ENCODE measurements at regions not wholly inside any gene's neighbourhood (a gene's known extent, or its start where the extent isn't known, plus 50 kb on each side); places are given as distances from the start of the nearest gene placed in this dataset.

DNA sequence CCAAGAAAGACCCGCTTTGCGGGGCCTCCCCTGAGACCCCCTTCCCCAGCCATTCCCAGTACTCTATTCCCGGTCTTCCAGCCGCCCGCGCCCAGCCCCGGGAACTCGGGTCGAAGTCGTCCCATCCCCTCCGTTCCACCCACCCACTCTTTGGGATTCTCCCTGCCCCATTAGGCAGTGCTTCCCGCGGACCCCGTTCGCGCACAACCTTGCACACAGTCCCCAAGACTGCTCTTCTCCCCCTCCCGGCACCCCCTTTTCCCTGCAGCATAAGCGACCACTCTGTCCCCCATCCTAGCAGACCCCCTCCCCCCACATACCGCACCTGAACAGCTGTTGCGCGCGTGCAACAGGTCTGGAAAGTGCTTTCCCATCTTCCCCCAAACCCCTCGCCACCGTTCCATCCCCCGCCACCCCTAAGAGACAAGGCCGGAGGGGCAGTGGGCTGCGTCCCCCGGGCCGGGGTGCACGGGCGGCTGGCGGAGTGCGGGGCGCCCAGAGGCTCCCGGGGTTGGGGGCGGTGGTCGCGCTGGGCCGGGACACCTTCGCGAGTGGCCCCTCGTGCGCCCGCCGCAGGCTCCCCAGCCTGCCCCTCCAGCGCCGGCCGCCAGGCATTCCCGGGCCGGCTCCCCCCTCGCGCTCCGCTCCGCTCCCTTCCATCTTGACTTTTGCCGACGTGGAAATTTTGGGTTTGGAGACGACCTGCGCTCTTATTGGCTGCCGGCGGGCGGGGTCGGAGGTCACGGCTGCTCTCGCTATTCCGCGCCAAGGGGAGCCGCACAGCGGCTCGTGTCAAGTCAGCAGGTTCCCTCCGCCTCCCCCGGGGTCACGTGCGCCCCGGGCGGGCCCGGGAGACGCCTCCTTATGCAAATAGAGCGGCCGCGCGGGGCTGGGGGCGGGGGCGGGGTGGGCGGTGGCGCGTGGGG lies 201.2 kb upstream of the NFE2L3 start:
- Histone ChIP-seq H3K9me3 (ENCODE audit: control insufficient read depth, low read length) (no peaks in the 10 kb centered on the region), H3K27ac (ENCODE audit: low read length) (no peak overlapping the region), H3K4me1 (ENCODE audit: control insufficient read depth, insufficient read depth, low read length) (no peaks in the 10 kb centered on the region), H3K27me3 (ENCODE audit: control insufficient read depth, insufficient read depth) (no peaks in the 10 kb centered on the region), H3K4me3 (ENCODE audit: low read length) (peak overlapping the region; percentile 68)
- intact Hi-C loops (cut with DNase I), result no loop called here
- WGBS, result under 1% methylated on average over 86 of the region's 86 CpGs
- ATAC-seq (peak; percentile 96 to 97), DNase-seq (peak; percentile 93 to 96 (median 96))

DNA sequence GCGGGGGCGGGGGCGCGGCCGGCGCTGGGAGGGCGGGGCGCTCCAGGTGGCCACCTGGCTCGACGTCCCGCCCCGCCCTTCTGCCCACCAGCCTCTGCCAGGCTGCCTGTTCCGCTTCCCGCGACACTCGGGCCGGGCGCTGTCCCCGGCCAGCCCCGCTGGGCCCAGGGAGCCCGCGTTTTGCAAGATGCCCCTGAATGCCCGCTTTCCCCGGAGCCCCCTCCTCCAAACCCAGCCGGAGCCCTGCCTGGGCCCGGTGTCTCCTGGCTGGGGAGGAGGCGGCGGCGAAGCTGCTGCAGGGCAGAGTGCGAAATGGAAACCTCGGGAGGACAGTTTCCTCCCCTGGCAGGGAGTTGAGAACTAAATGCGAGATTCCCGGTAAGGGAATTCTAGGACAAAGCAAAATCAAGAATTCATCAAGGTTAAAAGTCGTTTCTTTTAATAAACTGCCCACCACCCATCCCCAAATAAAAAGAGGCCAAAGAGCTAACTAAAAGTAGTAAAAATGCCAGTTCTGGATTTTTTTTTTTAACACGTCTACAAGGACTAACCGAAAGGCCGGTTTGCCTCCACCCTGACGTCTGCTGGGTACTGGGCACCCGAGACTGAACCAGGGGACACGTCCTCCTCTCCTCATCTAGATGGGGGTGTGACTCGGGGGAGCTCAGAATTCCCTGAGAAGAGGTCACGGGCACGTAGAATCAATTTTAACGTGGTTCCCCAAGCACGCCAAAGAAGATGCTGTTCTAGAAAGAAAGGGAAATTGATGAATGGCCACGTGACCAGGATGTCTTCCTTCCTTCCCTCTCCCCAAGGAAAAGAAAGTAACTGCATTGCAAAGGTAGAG lies 200.4 kb upstream of the NFE2L3 start:
- DNase-seq, result peak in 2 of 3 donors; percentile 16 to 43
- intact Hi-C loops (cut with DNase I), result no loop called here
- Histone ChIP-seq H3K9me3 (ENCODE audit: control insufficient read depth, low read length) (no peaks in the 10 kb centered on the region), H3K27ac (ENCODE audit: low read length) (no peak overlapping the region), H3K27me3 (ENCODE audit: control insufficient read depth, insufficient read depth) (no peaks in the 10 kb centered on the region), H3K4me1 (ENCODE audit: control insufficient read depth, insufficient read depth, low read length) (no peaks in the 10 kb centered on the region), H3K4me3 (ENCODE audit: low read length) (peak overlapping the region; percentile 68)
- peak; percentile 16 to 36 for ATAC-seq
- WGBS, result 9% methylated on average over 46 of the region's 46 CpGs

DNA sequence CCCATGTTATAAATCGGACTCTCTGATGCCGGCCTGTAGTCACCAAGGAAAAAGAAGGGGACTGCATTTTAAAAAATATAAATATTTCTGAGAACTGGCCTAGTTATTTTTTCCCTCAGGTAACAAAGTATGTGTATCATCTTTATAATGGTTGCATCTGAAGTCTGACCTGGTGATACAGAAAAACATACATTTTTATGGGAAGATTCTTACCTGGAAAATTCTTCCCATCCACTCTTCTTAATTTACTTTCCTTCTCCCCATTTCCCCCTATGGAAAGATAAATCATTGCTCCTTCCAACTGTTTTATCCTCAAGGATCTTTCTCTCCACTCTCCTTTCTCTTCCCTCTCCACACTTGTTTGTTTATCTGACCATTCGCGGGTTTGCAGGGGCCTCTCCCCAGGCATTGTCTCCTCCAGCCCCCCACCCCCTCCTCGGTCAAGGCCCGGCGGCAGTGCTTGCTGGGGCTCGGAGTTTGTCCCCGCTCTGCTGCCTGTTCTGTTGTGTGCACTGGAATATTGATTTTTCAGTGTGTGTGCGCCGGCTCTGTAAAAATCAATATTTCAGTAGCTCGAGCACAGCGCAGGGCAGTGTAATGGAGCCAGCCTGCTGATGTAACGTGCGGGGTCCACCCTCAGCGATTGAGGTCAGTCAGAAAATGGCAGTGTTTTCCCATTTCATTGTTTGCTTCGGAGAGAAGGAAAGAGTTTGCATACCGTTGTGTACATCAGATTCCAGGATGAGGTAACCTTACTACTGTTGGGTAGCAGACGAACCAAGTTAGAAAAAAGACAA lies 199.5 kb upstream of the NFE2L3 start:
- Histone ChIP-seq H3K27ac (ENCODE audit: low read length) (no peak overlapping the region), H3K27me3 (ENCODE audit: control insufficient read depth, insufficient read depth) (no peaks in the 10 kb centered on the region), H3K9me3 (ENCODE audit: control insufficient read depth, low read length) (no peaks in the 10 kb centered on the region), H3K4me3 (ENCODE audit: low read length) (no peak overlapping the region), H3K4me1 (ENCODE audit: control insufficient read depth, insufficient read depth, low read length) (no peaks in the 10 kb centered on the region)
- DNase-seq, result no peak
- no peak for ATAC-seq
- intact Hi-C loops (cut with DNase I), result no loop called here
- WGBS, result 60% methylated on average over 19 of the region's 19 CpGs

DNA sequence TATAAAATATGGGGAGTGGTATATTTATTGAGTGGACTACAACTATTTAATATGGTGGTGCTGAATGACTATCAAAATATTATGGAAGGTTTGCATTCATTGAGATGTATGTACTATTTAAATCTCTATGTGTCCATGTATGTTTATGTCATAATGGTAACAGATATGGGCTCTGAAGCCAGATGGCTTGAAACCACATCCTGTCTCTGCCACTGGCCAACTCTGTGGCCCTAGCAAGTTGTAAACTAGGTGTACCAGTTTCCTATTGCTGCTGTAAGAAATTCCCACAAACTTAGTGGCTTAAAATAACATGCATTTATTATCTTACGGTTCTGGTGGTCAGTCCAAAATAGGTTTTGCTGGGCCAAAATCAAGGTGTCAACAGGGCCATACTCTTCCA lies 198.1 kb upstream of the NFE2L3 start:
- intact Hi-C loops (cut with DNase I), result no loop called here
- Histone ChIP-seq H3K4me3 (ENCODE audit: low read length) (no peak overlapping the region), H3K9me3 (ENCODE audit: control insufficient read depth, low read length) (no peaks in the 10 kb centered on the region), H3K4me1 (ENCODE audit: control insufficient read depth, insufficient read depth, low read length) (no peaks in the 10 kb centered on the region), H3K27ac (ENCODE audit: low read length) (no peak overlapping the region), H3K27me3 (ENCODE audit: control insufficient read depth, insufficient read depth) (peaks cover 2% of the 10 kb centered on the region)
- 89% methylated on average over 1 of the region's 1 CpG for WGBS
- DNase-seq (no peak), ATAC-seq (no peak)

DNA sequence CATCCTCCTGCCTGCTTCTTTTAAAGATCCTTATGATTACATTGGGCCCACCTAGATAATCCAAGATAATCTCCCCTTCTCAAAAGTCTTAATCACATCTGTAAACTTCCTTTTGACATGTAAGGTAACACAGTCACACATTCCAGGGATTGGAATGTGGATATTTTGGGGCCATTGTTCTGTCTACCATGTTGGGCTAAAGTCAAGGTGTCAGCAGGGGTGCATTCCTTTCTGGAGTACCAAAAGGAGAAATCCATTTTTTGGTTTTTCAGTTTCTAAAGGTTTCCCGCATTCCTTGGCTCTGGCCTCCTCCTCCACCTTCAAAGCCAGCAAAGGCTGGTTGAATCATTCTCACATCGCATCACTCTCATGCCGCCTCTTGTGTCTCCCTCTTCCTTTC lies 197.6 kb upstream of the NFE2L3 start:
- ATAC-seq (no peak), DNase-seq (no peak)
- intact Hi-C loops (cut with DNase I), result no loop called here
- no peak overlapping the region for H3K4me3 ChIP-seq (ENCODE audit: low read length)
- no peaks in the 10 kb centered on the region for H3K9me3 ChIP-seq (ENCODE audit: control insufficient read depth, low read length)
- 97% methylated on average over 3 of the region's 3 CpGs for WGBS
- H3K27me3 ChIP-seq (ENCODE audit: control insufficient read depth, insufficient read depth), result peaks cover 2% of the 10 kb centered on the region
- H3K27ac ChIP-seq (ENCODE audit: low read length), result no peak overlapping the region
- no peaks in the 10 kb centered on the region for H3K4me1 ChIP-seq (ENCODE audit: control insufficient read depth, insufficient read depth, low read length)

DNA sequence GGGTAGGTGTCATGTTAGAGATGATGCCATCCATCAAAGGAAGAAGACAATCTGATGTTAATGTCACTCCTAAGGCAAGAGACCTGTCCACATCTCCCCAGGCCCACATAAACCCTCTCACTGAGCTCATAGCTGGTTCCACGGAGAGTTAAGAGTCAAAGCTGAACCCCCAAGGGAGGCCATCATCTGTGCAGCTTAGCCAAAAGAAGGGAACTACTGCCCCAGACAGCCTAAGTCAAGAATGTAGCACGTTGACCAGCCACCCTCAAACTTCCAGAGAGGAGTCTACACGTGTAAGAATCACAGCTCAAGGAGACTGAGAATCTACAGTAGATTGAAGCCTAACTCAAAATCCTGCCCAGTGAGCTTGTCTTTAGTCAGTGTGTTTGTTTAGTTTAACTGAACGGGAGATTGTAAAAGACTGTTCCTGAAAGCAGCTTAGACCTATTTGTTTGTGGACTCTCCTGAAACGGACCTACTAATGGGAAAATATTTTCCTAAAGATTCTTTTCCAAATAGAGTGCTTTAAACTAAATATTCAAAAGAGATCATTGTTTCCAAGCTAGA lies 192.7 kb upstream of the NFE2L3 start:
- ATAC-seq (no peak), DNase-seq (no peak)
- no peaks in the 10 kb centered on the region for H3K9me3 ChIP-seq (ENCODE audit: control insufficient read depth, low read length)
- H3K4me3 ChIP-seq (ENCODE audit: low read length), result no peak overlapping the region
- 36% methylated on average over 5 of the region's 5 CpGs for WGBS
- intact Hi-C loops (cut with DNase I), result no loop called here
- no peak overlapping the region for H3K27ac ChIP-seq (ENCODE audit: low read length)
- H3K27me3 ChIP-seq (ENCODE audit: control insufficient read depth, insufficient read depth), result peaks cover 2% of the 10 kb centered on the region
- H3K4me1 ChIP-seq (ENCODE audit: control insufficient read depth, insufficient read depth, low read length), result no peaks in the 10 kb centered on the region

DNA sequence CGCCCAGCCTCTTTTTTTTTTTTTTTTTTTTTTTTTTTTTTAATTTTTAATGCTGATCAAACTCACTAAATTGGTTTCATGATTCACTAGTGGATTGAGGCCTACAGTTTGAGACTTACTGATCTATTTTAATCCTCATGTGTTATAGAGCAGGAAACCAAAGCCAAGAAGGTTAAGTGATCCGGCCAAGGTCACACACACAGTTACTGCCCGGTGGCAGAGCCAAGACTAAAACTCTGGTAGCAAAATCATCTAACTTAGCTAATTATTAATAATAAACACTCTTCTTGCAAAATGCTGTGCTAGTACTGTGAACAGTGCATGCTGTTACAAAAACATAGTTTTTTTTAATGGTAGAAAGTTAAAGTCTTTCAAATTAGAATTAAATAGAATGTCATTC lies 188.3 kb upstream of the NFE2L3 start:
- no peak overlapping the region for H3K27ac ChIP-seq (ENCODE audit: low read length)
- no peaks in the 10 kb centered on the region for H3K9me3 ChIP-seq (ENCODE audit: control insufficient read depth, low read length)
- DNase-seq (no peak), ATAC-seq (peak in 1 of 2 donors; percentile 35)
- 65% methylated on average over 3 of the region's 3 CpGs for WGBS
- H3K27me3 ChIP-seq (ENCODE audit: control insufficient read depth, insufficient read depth), result no peaks in the 10 kb centered on the region
- intact Hi-C loops (cut with DNase I), result no loop called here
- H3K4me1 ChIP-seq (ENCODE audit: control insufficient read depth, insufficient read depth, low read length), result no peaks in the 10 kb centered on the region
- H3K4me3 ChIP-seq (ENCODE audit: low read length), result no peak overlapping the region

DNA sequence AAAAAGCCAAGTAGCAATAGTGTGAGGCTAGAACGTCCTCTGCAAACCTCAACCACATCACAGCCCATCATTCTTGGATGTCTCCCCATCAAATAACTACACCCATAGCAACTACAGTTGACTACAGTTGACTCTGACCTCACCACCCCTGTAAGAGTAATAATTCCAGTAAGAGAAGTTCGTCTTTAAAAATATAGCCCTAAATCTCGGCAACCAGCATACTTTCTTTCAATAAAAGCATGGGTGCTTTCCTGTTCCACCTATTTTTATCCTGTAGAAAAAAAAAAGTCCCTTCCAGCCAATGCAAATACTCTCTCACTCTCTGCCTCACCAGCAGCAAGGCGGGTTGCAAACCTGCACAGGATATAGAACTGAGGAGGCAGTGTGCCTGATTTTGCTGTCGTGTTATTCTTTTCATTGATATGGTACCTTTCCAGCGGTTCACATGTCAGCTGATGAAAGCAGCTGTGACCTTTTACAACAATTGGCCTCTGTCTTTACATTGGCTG lies 187.5 kb upstream of the NFE2L3 start:
- peak in 1 of 2 donors; percentile 19 for ATAC-seq
- no peak overlapping the region for H3K27ac ChIP-seq (ENCODE audit: low read length)
- WGBS, result 46% methylated on average over 6 of the region's 6 CpGs

DNA sequence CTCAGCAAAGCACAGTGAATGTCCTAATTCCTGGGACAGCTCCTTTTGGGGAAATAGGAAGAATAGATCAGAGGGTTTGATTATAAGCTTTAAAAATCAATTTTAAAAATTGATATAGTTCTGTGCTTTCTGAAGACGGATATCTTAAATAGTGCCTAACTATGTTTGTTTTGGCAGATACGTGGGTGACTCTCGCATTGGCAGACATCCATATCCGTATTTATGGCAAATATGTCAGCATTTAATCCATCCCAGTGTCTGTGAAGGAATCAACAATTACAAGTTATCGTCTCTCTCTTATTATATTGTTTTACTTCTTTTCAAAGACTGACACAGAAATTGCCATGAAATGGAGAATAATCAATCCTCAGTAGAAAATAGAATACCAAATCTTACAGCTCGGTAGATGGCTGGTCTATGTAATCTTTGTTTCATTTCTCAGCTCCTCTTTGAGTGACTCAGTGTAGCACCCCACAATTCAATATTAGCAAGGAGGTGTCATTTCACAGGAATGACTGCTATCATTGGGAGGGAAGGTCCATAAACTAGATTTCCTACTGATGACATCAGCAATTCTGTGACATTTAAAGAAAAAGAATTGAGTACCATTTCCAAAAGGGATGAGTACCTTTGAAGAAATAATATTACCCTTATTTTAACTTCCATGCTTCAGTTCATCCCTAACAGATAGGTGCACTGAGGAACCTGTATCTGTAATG lies 186.4 kb upstream of the NFE2L3 start:
- no peaks in the 10 kb centered on the region for H3K27me3 ChIP-seq (ENCODE audit: control insufficient read depth, insufficient read depth)
- ATAC-seq, result no peak

More for the DNA sequence above, 187.5 kb upstream of the NFE2L3 start:
- no peaks in the 10 kb centered on the region for H3K4me1 ChIP-seq (ENCODE audit: control insufficient read depth, insufficient read depth, low read length)
- no peaks in the 10 kb centered on the region for H3K27me3 ChIP-seq (ENCODE audit: control insufficient read depth, insufficient read depth)
- intact Hi-C loops (cut with DNase I), result no loop called here
- H3K9me3 ChIP-seq (ENCODE audit: control insufficient read depth, low read length), result no peaks in the 10 kb centered on the region
- H3K4me3 ChIP-seq (ENCODE audit: low read length), result no peak overlapping the region
- no peak for DNase-seq

DNA sequence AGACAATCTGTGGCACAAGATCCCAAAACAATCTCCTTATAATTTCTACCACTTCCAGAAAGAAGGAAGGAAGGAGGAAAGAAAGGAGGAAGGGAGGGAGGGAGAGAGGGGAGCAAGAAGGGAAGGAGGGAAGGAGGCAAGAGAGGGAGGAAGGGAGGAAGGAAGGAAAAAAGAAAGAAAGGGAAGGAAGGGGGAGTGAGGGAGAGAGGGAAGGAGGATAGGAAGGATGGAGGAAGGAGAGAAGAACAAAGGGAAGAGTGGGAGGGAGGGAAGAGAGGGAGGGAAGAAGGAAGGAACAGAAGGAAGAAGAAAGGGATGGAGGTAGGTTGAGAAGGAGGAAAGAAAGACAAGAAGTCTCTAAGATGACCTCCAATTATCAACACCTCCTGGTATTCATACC lies 185.5 kb upstream of the NFE2L3 start:
- H3K4me3 ChIP-seq (ENCODE audit: low read length), result no peak overlapping the region
- H3K9me3 ChIP-seq (ENCODE audit: control insufficient read depth, low read length), result no peaks in the 10 kb centered on the region
- no peaks in the 10 kb centered on the region for H3K4me1 ChIP-seq (ENCODE audit: control insufficient read depth, insufficient read depth, low read length)
- no peak overlapping the region for H3K27ac ChIP-seq (ENCODE audit: low read length)
- intact Hi-C loops (cut with DNase I), result no loop called here
- H3K27me3 ChIP-seq (ENCODE audit: control insufficient read depth, insufficient read depth), result no peaks in the 10 kb centered on the region
- ATAC-seq (no peak), DNase-seq (no peak)

More for the DNA sequence above, 186.4 kb upstream of the NFE2L3 start:
- intact Hi-C loops (cut with DNase I), result no loop called here
- H3K4me3 ChIP-seq (ENCODE audit: low read length), result no peak overlapping the region
- no peaks in the 10 kb centered on the region for H3K9me3 ChIP-seq (ENCODE audit: control insufficient read depth, low read length)
- no peaks in the 10 kb centered on the region for H3K4me1 ChIP-seq (ENCODE audit: control insufficient read depth, insufficient read depth, low read length)
- 32% methylated on average over 6 of the region's 6 CpGs for WGBS
- H3K27ac ChIP-seq (ENCODE audit: low read length), result no peak overlapping the region
- DNase-seq, result no peak

All from right cardiac atrium (tissue), 5 donors.